Breast epithelium (tissue), 3 donors: ENCODE measurements at regions not wholly inside any gene's neighbourhood (a gene's known extent, or its start where the extent isn't known, plus 50 kb on each side); places are given as distances from the start of the nearest gene placed in this dataset.
"Not testable (repeated sequence)": the region's sequence is repeated elsewhere in the genome, so short reads cannot be mapped to it uniquely, and the experiment has no call there.

Source experiments
- POLR2A ChIP-seq: fragments of 450-650 bp; IDR thresholded peaks from one replicate; pipeline ENCODE4 v1.6.1; 2016; ENCODE audit warnings: antibody characterized with exemption, mild to moderate bottlenecking, moderate library complexity
- POLR2AphosphoS5 ChIP-seq, 3 donors: sonication (generic); formaldehyde crosslinking; IDR thresholded peaks; one replicate each; pipeline ENCODE4 v1.6.1; 2017; ENCODE audit warnings: antibody characterized with exemption in 3 of 3
- TF ChIP-seq, protein P1 (sequence below), 3 donors: fragments of 450-650 bp; IDR thresholded peaks; one replicate each; pipeline ENCODE4 v1.5.1; 2016 to 2017; ENCODE audit warnings: antibody characterized with exemption in 3 of 3, mild to moderate bottlenecking in 3 of 3, moderate library complexity in 3 of 3

DNA sequence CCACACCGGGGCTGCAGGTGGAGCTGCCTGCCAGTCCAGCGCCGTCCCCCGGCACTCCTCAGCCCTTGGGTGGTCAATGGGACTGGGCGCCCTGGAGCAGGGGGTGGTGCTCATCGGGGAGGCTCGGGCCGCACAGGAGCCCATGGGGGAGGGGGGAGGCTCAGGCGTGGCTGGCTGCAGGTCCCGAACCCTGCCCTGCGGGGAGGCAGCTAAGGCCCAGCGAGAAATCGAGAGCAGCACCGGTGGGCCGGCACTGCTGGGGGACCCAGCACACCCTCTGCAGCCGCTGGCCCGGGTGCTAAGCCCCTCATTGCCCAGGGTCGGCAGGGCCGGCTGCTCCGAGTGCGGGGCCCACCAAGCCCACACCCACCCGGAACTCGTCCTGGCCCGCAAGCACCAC lies 145.9 kb upstream of the NRP1 start:
- TF ChIP-seq POLR2AphosphoS5 (IDR thresholded peaks at IDR 0.05); POLR2A: not testable (repeated sequence)
- TF ChIP-seq, protein P1, sequence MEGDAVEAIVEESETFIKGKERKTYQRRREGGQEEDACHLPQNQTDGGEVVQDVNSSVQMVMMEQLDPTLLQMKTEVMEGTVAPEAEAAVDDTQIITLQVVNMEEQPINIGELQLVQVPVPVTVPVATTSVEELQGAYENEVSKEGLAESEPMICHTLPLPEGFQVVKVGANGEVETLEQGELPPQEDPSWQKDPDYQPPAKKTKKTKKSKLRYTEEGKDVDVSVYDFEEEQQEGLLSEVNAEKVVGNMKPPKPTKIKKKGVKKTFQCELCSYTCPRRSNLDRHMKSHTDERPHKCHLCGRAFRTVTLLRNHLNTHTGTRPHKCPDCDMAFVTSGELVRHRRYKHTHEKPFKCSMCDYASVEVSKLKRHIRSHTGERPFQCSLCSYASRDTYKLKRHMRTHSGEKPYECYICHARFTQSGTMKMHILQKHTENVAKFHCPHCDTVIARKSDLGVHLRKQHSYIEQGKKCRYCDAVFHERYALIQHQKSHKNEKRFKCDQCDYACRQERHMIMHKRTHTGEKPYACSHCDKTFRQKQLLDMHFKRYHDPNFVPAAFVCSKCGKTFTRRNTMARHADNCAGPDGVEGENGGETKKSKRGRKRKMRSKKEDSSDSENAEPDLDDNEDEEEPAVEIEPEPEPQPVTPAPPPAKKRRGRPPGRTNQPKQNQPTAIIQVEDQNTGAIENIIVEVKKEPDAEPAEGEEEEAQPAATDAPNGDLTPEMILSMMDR (IDR thresholded peaks at IDR 0.05): not testable (repeated sequence)
